Ecto neural progenitor cell (in vitro differentiated cells): ENCODE measurements at regions not wholly inside any gene's neighbourhood (a gene's known extent, or its start where the extent isn't known, plus 50 kb on each side); places are given as distances from the start of the nearest gene placed in this dataset.
A peak's percentile ranks its signal among the peaks of the same experiment; 100 is the strongest.
"Not testable (repeated sequence)": the region's sequence is repeated elsewhere in the genome, so short reads cannot be mapped to it uniquely, and the experiment has no call there.

Source experiments
- DNase-seq: peaks from one replicate; pipeline ENCODE4 v3.0.0-alpha.2; 2018; ENCODE audit warnings: low spot score

DNA sequence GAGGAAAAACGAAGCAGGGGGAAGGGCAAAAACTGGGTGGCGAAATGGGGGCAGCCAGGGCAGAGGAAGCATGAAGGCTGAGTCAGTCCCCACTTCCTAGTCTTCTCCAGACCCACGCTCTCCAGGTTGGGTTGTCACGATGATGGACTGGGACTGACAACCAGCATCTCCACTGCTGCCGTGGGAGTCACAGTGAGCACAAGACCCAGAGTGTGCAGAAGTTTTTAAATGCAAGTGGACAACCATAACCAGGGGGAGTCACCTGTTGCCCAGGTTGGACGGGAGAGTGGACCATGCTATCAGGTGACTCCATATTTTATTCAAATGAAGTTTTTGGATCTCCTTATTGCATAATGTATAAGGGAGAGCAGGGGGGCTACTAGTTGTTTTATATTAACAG lies 511.4 kb upstream of the ZFP42 start:
- DNase-seq = no peak

DNA sequence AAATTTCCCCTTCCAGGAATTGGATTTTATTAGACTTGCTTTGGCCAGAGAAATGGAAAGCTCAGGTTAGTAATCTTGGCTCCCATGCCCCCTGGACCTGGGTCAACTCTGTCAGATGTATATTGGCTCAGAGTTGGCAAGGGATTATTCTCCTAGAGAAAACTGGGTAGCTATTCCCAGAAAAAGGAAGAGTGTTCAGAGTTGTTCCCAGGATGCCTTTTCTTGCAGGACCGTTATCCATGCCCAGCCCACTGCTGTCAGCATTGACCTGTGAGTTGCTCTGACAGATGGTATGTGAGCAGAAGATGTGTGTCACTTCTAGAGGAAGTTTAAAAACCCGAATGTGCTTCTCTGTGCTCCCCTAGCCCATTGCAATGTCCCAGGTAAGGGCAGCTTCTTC lies 509.9 kb upstream of the ZFP42 start:
- DNase-seq = no peak

DNA sequence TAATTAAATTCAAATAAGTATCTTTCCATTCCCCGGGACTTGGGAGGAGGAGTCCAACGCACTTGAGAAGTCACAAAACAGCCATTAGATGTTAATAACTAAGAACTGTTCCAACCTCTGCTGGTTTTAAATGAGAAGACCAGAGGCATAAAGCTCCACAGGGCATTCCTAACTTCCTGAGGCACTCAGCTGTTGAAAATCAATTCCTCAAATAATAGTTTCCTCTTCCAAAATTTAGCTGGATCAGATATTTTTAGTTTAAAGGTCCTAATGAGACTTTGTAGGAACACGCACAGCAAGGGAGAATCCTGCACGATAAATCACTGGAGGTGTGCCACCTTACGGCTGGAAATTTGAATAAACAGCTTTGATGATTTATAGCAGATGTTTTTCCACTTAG lies 504.3 kb upstream of the ZFP42 start:
- no peak for DNase-seq

DNA sequence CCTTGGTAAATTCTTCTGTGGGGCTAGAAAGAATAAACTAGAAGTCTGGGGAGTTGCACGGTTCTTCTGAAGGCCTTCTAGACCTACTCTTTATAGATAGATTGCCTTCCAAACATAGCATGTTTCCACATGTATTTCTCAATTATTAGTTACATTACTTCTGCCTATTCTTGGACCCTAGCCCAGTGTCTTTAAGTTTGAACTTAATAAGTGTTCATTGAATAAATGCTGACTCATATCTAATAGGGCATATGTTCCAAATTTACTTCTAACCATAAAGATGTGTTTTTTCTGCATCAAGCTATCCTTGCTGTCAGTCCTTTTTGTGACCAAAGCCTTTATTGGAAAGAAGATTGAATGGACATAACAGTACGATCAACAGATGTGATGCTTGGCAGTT lies 503.6 kb upstream of the ZFP42 start:
- DNase-seq = no peak

DNA sequence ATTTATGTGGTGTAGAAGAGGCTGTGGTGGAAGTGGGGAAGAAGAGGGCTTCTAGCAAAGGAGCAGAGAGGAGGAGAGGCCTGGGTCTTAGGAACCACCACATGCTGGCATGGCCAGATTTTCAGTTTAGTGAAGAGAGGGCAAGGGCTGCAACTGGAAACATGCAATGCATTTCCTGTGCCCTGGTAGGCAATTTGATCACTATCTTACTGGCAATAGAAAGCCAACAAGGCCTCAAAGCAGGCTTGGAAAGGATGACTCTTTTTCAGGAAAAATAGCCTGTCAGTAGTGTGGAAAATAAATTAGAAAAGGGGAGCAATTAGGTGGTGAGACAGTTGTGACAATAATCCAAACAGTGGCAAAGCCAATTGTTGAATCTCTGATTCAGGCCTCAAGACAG lies 501.9 kb upstream of the ZFP42 start:
- no peak for DNase-seq

DNA sequence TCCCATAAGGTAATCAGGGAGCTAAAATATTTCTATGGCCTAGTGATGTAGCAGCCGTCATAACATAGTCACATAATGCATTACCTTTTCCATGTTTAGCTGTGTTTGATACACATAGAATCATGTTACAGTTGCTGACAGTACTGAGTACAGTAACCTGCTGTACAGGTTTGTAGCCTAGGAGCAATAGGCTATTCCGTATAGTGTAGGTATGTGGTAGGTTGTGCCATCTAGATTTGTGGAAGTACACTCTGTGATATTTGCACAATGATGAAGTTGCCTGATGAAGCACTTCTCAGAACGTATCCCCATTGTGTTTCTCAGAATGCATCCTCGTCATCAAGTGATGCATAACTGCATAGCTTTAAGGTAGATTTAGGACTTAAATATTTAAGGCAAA lies 495.6 kb upstream of the ZFP42 start:
- DNase-seq = no peak

DNA sequence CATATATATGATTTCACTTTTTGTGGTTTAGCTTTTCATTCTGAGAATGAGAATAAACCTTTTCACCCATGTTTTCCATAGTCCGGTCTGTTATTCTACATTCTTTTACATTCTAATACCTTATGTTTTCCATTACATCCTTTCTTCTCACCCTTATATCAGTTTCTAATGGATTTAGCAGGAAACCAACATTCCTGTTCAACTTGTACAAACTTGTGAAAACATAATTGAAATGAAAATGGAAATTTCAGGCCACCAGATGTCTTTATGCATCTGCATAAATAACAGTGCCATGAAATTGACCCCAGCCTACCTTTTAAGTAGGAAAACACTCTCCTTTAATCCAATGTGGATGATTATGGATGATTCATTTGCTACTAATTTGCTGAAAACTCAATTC lies 494.8 kb upstream of the ZFP42 start:
- DNase-seq = no peak

DNA sequence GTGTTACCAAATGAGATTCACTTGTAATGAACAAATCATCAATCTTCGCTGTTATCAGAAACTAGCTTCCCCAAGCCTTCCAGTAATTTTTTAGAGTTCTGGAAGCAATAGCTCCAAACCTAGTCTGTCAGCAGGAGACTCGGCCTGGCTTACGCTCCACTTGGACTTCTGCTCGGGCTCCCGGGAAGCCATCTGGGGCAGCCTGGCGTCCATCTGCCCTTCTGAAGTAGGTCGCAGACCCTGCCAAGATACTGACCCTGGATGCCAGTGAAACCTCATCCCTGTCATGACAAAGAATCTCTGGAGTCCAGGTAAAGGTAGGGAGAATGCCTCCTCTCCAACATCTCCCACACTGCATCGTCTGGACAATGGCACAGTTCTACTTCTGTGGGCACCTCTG lies 493.8 kb upstream of the ZFP42 start:
- no peak for DNase-seq

DNA sequence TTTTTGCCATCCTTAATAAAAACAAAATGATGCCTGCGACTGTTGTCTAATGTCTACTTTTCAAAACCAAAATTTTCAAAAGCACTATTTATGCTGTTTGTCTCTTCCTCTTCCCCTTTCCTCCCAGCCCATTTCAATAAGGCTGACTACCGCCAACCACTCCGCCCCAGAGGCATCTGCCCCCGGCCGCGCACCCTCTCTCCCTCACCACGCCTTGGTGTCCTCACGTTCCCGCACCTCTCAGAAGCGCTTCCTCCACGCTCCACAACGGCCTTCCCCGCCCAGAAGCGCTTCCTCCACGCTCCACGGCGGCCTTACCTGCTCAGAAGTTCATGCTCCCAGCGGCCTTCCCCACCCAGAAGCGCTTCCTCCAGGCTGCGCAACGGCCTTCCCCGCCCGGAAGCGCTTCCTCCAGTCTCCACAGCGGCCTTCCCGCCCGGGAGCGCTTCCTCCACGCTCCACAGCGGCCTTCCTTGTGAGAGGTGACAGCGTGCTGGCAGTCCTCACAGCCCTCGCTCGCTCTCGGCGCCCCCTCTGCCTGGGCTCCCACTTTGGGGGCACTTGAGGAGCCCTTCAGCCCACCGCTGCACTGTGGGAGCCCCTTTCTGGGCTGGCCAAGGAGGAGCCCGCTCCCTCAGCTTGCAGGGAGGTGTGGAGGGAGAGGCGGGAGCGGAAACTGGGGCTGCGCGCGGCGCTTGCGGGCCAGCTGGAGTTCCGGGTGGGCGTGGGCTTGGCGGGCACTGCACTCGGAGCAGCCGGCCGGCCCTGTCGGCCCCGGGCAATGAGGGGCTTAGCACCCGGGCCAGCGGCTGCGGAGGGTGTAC lies 490.4 kb upstream of the ZFP42 start:
- peak; percentile 59 for DNase-seq

DNA sequence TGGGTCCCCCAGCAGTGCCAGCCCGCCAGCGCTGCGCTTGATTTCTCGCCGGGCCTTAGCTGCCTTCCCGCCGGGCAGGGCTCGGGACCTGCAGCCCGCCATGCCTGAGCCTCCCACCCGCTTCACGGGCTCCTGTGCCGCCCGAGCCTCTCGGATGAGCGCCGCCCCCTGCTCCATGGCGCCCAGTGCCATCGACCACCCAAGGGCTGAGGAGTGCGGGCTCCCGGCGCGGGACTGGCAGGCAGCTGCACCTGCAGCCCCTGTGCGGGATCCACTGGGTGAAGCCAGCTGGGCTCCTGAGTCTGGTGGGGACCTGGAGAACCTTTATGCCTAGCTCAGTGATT lies 489.8 kb upstream of the ZFP42 start:
- not testable (repeated sequence) for DNase-seq

DNA sequence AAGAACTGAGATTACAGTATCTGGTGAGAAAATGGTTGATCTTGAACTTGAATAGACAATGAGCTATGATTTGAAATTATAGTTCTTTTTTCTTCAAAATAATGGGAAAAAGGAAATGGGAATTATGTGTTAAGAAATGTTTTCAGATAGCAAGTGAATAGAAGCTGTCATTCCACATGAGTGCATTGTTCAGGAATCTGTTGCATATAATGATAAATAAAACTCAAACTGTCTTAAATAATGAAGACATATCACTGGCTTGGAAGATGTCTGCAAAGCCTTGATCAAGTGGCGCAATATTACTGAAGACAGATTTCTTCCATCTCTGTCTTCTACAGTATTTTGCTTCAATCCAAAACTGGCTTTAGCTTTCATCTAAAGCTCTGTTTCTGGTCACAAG lies 479.3 kb upstream of the ZFP42 start:
- DNase-seq = no peak

DNA sequence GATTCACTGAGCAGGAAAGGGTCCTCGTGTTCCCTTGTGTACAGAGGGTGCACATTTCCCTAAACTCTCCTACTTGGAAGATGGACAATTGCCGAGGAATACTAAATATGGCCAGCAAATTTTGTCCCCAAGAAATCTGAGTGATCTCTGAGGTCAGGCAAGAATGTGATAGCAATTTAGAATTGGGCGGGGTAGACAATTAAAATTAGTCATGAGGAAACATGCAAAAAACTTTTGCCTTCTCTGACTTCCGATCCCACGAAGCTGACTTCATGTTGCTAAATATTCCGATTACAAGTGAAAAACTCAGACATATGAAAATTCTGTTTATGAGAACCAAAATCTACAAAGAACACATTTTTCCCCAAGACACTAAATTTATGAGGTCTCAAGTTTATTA lies 453.9 kb upstream of the ZFP42 start:
- no peak for DNase-seq

DNA sequence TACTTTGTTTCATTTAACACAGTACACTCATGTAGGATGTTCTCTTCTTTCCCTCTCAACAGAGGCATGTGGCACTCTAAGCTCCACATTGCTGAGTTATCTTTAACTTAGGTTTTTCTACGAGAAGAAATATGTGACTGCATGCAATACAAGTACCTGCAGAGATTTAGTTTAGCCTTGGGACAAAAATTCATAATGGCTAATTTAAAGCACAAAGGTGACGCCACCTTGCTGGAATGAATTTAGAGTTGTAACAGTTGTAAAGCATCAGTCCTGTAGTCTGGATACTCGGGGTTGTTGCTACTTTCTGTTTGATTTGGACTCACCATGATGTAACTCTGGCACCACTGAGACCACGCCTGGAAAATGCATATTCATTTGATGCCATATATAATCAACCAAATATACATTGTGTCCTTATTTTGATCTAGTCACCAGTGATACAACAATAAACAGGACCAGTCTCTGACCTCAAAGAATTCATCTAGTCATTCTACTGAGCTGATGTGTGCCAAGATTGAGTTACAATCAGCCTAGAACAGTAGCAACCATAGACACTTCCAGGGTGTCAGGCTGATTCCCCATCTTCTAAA lies 451.0 kb upstream of the ZFP42 start:
- DNase-seq = no peak

DNA sequence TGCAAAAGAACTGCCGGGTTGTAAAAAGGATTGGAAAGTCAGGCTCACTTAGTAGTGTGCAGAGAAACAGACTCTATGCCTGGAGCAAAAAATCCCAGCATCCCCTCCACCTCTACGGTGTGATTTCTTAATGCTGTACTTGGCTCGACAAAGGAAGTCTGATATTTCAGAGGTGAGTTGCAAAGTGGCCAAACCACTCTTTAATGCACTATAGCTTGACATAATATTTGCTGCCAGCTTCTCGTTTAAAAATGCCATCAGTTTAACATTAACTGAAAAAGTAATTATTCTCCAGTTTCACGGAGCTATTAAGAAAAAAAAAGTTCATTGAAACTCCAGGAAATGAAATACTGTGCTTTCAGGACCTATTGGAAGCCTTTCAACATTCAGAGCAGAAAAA lies 448.3 kb upstream of the ZFP42 start:
- DNase-seq = no peak

DNA sequence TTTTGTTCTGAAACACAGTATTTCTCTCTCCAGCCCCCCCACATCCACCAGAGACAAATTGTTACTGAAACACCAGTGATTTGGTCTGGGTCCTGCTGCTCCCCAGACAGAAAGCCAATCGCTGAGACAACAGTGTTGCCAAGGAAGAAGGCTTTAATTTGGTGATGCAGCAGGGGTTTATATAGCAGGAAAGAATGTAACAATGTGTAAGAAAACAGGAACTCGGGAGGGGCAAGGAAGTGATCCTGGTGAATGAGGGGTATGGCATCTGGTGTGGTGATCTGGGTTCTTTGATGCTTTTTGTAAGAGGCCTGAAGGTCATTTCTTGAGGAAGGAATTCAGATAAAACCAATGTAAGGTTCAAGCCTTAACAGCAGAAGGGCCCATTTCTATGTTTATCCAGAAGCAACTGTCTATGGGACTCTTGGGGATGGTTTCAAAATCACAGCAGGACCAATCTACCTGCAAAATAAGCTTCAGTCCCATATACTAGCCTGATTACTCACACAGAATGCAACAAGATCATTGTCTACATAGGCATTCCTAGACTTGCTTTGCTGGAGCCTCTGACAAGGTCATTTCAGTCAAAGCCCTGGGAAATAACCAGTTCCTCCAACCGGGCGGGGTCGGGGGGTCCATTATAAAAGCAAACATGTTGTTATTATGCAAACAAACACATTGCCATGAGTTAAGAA lies 445.2 kb upstream of the ZFP42 start:
- no peak for DNase-seq

DNA sequence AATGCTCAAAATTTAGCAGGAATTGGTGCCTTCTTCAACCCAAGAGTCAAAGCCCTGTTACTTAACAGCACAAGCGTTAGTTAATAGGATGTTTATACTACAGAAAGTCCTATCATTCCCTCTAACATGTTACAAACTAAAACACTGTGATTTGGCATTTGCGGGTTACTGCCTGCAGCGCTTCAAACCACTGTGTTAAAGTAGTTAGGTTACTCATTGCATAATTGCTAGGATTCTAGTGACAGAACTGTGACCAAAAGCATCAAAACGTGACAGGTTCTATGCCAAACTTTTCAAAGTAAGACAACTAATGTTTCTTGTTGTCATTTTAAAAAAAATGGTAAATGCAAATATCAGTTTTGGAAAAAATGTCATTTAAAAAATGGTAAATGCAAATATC lies 442.8 kb upstream of the ZFP42 start:
- no peak for DNase-seq

DNA sequence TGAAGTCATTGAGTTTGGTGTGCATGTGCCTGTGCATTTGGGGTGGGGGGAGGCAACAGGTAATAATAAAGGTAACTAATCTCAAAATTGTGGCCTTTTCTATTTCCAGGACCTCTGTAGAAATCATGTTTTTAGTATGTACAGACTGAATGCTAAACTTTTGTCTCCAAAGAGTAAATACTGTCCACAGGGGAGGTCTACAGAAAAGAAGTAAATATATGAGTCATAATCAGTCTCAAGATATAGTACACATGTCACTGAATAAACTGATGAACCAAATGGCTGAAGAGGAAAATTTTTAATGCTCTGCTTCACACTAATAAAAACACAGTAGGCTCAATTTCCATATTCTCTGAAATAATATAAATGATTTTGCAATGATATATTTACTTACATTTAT lies 440.4 kb upstream of the ZFP42 start:
- DNase-seq = no peak

DNA sequence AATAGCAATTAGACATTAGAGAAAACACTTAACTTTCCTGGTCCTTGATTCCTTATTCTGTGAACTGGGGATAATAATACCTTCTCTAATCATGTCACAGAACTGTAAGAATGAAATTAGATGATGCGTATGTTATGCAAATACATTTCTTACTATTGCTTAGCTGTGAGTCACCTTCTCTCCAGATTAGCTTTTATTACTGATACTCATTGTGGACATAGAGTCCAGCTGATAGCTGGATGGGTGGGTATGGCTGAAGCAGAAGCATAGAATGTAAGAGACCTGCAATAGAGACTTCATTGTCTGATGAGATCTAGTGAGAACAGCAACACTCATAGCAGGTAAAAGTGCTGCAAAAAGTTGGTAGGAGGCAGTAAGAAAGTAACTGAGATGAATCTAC lies 437.2 kb upstream of the ZFP42 start:
- no peak for DNase-seq

DNA sequence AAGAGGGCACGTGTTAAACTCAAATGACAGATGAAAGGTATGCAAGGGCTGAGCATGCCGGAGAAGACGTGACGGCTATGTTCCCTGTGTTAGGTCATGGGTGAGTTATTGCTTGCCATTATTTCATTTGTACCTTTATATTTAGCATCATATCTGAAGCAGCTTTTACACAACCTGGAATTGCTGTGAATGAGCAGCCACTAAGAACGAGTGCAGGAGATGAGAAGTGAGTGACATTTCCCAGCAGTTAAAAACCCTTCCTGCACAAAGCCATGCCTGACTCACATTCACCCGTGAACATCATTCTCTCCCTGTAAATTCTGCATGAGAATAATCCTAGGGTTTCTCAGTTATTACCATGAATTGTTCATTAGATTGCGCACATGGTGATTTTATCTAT lies 433.2 kb upstream of the ZFP42 start:
- no peak for DNase-seq

DNA sequence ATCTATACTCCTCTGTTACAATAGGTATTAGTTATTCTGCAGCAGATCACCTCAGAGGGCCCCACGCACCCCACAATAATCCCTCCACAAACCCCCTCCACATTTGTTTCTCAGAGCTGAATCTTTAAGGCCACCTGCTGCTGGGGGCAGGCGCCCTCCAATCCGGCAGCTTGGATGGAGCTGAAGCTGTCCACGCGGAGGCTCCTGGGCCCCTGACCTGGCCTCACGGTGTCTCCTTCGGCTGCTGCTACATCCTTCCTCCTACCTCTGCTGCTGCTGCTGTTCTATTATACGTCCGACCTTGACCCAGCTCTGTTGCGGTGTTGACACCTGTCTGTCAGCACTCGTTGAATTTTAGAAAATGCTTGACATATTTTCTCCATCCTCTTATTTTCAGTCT lies 430.2 kb upstream of the ZFP42 start:
- DNase-seq = no peak

DNA sequence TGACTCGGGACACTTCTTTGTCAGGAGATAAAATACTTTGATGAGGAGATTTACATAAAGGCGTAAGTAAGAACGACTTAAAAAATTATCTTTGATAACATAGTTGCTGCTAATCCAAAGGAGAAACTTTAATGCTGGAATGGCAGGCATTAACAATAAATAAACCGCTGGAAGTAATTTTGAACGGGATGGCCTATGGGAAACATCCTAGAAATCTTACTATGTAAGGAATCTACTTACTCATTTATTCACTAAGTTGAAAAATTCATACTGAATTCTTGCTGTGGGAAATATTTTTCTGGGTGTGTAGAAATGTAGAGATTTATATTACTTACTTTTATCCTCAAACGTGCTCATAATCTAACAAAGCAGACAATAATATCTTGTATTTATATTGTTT lies 425.7 kb upstream of the ZFP42 start:
- DNase-seq = no peak

DNA sequence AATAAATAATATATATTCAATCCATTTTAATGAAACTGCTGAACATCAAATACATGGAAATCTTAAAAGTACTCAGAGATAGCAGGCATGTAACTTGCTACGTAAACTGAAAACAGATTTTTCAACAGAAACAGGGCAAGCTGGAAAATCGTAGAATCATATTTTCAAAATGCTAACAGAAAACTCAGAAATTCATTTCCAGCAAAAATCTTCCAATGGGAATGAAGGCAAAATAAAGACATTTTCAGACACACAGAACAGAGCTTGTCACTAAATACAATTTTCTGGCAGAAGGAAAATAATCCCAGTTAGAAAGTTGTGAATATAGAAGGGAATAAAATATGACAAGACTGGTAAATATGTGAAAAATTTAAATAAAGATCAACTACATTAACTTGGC lies 419.9 kb upstream of the ZFP42 start:
- no peak for DNase-seq

DNA sequence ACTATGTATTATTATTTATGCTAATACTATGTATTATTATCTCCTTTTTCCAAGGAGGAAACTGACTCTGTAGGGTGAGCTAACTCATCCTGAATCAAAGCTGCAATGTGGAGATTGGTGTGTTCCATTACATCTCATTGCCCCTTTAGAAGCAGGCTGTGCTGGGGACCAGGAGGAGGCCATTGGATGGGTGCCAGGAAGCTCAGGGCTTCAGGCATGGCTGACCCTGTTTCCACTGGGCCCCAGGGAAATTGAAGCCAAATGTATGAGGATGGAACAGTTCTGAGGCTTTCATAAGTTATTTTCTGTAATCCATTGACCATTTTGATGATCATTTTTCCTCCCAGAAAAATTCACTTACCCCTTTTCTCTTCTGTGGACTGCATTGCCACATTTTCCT lies 418.8 kb upstream of the ZFP42 start:
- DNase-seq = no peak
